ENCODE measurements at regions not wholly inside any gene's neighbourhood (a gene's known extent, or its start where the extent isn't known, plus 50 kb on each side); places are given as distances from the start of the nearest gene placed in this dataset.

DNA sequence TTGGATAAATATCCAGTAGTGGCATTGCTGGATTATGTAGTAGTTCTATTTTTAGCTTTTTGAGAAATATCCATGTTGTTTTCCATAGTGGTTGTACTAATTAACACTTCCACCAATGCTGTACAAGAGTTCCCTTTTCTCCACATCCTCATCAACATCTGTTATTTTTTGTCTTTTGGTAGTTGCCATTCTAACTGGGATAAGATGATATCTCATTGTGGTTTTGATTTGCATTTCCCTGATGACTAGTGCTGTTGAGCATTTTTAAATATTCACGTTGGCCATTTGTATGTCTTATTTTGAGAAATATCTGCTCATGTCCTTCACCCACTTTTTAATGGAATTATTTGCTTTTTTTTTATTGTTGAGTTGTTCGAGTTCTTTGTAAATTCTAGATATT, 183.9 kb downstream of the PTPRU start:
- TF ChIP-seq POLR2AphosphoS5 (IDR thresholded peaks at IDR 0.05; ENCODE audit: low read depth, low read length): no peak
- TF ChIP-seq FOXP2 (optimal IDR thresholded peaks at IDR 0.05; ENCODE audit: borderline replicate concordance, extremely low read depth, extremely low read length, insufficient read depth): no peak
- TF ChIP-seq SIN3A (IDR thresholded peaks at IDR 0.05; ENCODE audit: borderline replicate concordance, insufficient read depth, low read length): no peak
- no peak for TF ChIP-seq TAF1 (IDR thresholded peaks at IDR 0.05; ENCODE audit: borderline replicate concordance, insufficient read depth, low read length)
- TF ChIP-seq, protein P1, sequence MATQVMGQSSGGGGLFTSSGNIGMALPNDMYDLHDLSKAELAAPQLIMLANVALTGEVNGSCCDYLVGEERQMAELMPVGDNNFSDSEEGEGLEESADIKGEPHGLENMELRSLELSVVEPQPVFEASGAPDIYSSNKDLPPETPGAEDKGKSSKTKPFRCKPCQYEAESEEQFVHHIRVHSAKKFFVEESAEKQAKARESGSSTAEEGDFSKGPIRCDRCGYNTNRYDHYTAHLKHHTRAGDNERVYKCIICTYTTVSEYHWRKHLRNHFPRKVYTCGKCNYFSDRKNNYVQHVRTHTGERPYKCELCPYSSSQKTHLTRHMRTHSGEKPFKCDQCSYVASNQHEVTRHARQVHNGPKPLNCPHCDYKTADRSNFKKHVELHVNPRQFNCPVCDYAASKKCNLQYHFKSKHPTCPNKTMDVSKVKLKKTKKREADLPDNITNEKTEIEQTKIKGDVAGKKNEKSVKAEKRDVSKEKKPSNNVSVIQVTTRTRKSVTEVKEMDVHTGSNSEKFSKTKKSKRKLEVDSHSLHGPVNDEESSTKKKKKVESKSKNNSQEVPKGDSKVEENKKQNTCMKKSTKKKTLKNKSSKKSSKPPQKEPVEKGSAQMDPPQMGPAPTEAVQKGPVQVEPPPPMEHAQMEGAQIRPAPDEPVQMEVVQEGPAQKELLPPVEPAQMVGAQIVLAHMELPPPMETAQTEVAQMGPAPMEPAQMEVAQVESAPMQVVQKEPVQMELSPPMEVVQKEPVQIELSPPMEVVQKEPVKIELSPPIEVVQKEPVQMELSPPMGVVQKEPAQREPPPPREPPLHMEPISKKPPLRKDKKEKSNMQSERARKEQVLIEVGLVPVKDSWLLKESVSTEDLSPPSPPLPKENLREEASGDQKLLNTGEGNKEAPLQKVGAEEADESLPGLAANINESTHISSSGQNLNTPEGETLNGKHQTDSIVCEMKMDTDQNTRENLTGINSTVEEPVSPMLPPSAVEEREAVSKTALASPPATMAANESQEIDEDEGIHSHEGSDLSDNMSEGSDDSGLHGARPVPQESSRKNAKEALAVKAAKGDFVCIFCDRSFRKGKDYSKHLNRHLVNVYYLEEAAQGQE (IDR thresholded peaks at IDR 0.05; ENCODE audit: insufficient read depth in 1 of 2, low read depth in 2 of 2, low read length in 2 of 2): no peak

- TF ChIP-seq SIN3A (IDR thresholded peaks at IDR 0.05; ENCODE audit: borderline replicate concordance, insufficient read depth, low read length) (no peak), TAF1 (IDR thresholded peaks at IDR 0.05; ENCODE audit: borderline replicate concordance, insufficient read depth, low read length) (no peak), FOXP2 (optimal IDR thresholded peaks at IDR 0.05; ENCODE audit: borderline replicate concordance, extremely low read depth, extremely low read length, insufficient read depth) (no peak), POLR2AphosphoS5 (IDR thresholded peaks at IDR 0.05; ENCODE audit: low read depth, low read length) (no peak)
- TF ChIP-seq, protein P1 (IDR thresholded peaks at IDR 0.05; ENCODE audit: insufficient read depth in 1 of 2, low read depth in 2 of 2, low read length in 2 of 2): no peak
Measured at GRCh38 chr1:29417971-29418370, 181.6 kb downstream of the PTPRU start.

DNA sequence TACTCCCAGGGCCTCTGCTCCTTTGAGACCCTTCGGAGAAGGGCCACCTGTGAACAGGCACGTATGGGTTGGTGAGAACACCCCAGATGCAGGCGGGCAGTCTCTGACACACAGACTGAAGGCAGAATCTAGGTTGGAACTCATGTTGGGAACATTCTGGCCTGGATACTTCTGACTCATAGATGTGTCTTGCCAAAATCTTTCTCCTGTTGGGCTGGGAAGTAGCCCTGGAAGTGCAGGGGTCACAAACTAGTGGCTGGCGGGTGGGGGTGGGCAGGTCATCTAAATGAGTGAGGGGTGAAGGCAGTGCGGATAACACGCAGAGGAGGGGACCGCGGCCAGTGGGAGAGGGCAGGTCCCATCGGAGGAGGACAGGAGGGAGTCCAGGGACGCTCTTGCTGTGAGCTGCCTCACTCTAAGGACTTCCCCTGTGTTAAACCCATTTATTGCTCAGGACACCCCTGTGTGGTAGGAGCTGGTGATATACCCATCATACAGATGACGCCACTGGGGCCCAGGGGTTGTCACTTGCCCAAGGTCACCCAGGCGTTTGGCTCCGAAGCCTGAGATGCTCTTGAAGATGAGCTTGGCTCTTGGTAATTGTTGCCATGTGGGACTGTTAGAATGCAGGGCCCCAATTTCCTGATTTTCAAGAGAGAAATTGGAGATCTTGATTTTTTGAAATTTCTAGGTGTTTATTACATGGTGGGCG, 181.0 kb downstream of the PTPRU start:
- TF ChIP-seq SIN3A (IDR thresholded peaks at IDR 0.05; ENCODE audit: borderline replicate concordance, insufficient read depth, low read length) (no peak), FOXP2 (optimal IDR thresholded peaks at IDR 0.05; ENCODE audit: borderline replicate concordance, extremely low read depth, extremely low read length, insufficient read depth) (no peak), POLR2AphosphoS5 (IDR thresholded peaks at IDR 0.05; ENCODE audit: low read depth, low read length) (no peak), TAF1 (IDR thresholded peaks at IDR 0.05; ENCODE audit: borderline replicate concordance, insufficient read depth, low read length) (no peak)
- TF ChIP-seq, protein P1 (IDR thresholded peaks at IDR 0.05; ENCODE audit: insufficient read depth in 1 of 2, low read depth in 2 of 2, low read length in 2 of 2): no peak

- TF ChIP-seq FOXP2 (optimal IDR thresholded peaks at IDR 0.05; ENCODE audit: borderline replicate concordance, extremely low read depth, extremely low read length, insufficient read depth): no peak
Measured at GRCh38 chr1:29416267-29417146, 180.2 kb downstream of the PTPRU start.

DNA sequence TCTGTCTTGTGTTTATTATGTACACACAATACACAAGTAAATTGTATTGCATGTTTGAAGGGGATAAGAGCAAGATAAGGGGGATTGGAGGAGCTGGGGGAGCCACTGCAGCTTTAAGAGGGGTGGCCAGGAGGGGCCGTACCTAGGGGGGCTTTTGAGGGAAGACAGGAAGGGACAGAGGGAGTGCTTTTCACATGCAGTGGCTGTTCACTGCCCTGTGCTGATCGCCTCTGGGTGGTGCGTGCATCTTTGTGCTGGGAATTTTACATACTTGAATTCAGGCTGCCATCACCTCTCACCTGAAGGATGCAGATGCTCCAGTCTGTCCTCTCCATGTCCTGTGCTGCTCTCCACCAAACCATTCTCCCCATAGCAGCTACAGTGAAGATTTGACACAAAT, 179.5 kb downstream of the PTPRU start:
- no peak for TF ChIP-seq TAF1 (IDR thresholded peaks at IDR 0.05; ENCODE audit: borderline replicate concordance, insufficient read depth, low read length)
- no peak for TF ChIP-seq SIN3A (IDR thresholded peaks at IDR 0.05; ENCODE audit: borderline replicate concordance, insufficient read depth, low read length)
- TF ChIP-seq FOXP2 (optimal IDR thresholded peaks at IDR 0.05; ENCODE audit: borderline replicate concordance, extremely low read depth, extremely low read length, insufficient read depth): no peak
- TF ChIP-seq, protein P1 (IDR thresholded peaks at IDR 0.05; ENCODE audit: insufficient read depth in 1 of 2, low read depth in 2 of 2, low read length in 2 of 2): no peak
- TF ChIP-seq POLR2AphosphoS5 (IDR thresholded peaks at IDR 0.05; ENCODE audit: low read depth, low read length): no peak

All from PFSK-1 (cell line).